Uterus (tissue), 3 donors: ENCODE measurements at regions not wholly inside any gene's neighbourhood (a gene's known extent, or its start where the extent isn't known, plus 50 kb on each side); places are given as distances from the start of the nearest gene placed in this dataset.

ENCODE experiments used
- DNase-seq, 2 donors: peaks; one replicate each; pipeline ENCODE4 v3.0.0-alpha.2; 2019 to 2020
- H3K27ac ChIP-seq, 2 donors: fragments of 200-600 bp; sonication (generic); 1 replicate in 1 of 2; 2 replicates in 1 of 2; pipeline ENCODE4 v1.5.1; 2016 to 2018
- H3K27me3 ChIP-seq, 2 donors: fragments of 200-600 bp; sonication (generic); one replicate each; pipeline ENCODE4 v1.5.1; 2018 to 2019; ENCODE audit warnings: control low read depth in 1 of 2
- H3K36me3 ChIP-seq, 2 donors: fragments of 200-600 bp; sonication (generic); one replicate each; pipeline ENCODE4 v1.5.1; 2019; ENCODE audit warnings: control low read depth in 1 of 2
- H3K4me1 ChIP-seq, 2 donors: fragments of 200-600 bp; sonication (generic); one replicate each; pipeline ENCODE4 v1.5.1; 2018 to 2019; ENCODE audit warnings: control low read depth in 1 of 2
- H3K4me3 ChIP-seq, 2 donors: fragments of 200-600 bp; sonication (generic); 1 replicate in 1 of 2; 2 replicates in 1 of 2; pipeline ENCODE4 v1.5.1; 2018 to 2019; ENCODE audit warnings: mild to moderate bottlenecking in 1 of 2
- H3K9me3 ChIP-seq, 2 donors: fragments of 200-600 bp; sonication (generic); one replicate each; pipeline ENCODE4 v1.5.1; 2019; ENCODE audit warnings: control low read depth in 1 of 2
- POLR2A ChIP-seq, 2 donors: fragments of 450-650 bp; IDR thresholded peaks; one replicate each; pipeline ENCODE4 v1.6.1; 2016; ENCODE audit warnings: antibody characterized with exemption in 2 of 2, mild to moderate bottlenecking in 1 of 2, moderate library complexity in 1 of 2
- intact Hi-C: fragments of 100-400 bp; cut with DNase I; formaldehyde crosslinking; loops from one replicate; pipeline ENCODE4 v1.15.1; 2023; ENCODE audit warnings: low total_unique reads
- TF ChIP-seq, protein P1 (sequence below), 4 experiments: fragments of 200-600 bp in 2 of 4; fragments of 450-650 bp in 2 of 4; sonication (generic) in 2 of 4; IDR thresholded peaks; one replicate each; pipeline ENCODE4 v1.5.1; 2016 to 2019; ENCODE audit warnings: antibody characterized with exemption in 4 of 4, mild to moderate bottlenecking in 2 of 4, moderate library complexity in 1 of 4
- donor health status: DM: yes; HTN: yes; CAD: no.

DNA sequence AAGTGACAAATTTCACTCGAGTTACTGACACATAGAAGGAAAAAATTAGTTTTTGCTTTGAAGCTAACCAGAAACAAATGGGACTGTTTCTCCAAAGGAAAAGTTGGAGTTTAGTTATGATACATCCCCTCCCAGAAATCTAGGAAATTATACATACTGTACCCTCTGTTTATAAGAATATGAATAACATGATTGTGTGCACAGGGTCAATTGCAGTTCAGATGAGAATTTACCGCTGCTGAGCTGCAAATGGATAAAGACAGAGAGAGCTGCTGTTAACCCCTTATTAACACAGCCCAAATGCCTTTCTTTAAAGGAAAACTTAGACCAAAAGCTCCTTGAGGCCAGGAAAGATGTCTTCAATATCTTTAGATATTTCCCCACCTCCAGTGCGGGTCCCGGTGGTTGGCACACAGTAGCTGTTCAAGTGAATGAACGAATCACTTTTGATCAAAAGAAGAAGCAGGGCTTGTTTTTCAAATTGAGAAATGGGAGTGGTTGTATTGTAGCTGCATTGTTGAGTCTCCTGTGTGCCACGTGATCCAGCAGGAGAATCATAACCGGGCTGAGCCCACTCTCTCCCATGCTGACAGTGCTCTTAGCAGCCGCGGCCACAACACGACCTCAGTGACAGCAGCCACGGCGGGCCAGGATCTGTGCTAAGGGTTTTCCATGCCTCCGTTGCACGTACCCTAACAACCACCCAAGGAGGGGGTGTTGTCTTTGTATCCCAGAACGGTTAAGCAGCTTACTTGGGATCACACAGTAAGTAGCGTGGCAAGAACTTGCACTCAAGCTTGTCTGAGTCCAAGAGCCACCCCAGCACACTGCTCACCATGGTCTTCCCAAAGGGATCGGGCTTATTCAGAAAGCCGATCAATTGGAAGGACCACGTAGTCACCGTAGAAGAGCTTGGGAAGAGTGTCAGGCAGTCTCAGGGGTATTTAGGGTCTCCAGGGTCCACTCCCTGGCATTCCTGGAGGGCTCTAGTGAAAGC is 53.5 kb upstream of the BMP6 start:
- no peak overlapping the region for H3K27ac ChIP-seq
- no peaks in the 10 kb centered on the region for H3K27me3 ChIP-seq
- DNase-seq = no peak
- H3K4me1 ChIP-seq = no peaks in the 10 kb centered on the region
- TF ChIP-seq, protein P1, sequence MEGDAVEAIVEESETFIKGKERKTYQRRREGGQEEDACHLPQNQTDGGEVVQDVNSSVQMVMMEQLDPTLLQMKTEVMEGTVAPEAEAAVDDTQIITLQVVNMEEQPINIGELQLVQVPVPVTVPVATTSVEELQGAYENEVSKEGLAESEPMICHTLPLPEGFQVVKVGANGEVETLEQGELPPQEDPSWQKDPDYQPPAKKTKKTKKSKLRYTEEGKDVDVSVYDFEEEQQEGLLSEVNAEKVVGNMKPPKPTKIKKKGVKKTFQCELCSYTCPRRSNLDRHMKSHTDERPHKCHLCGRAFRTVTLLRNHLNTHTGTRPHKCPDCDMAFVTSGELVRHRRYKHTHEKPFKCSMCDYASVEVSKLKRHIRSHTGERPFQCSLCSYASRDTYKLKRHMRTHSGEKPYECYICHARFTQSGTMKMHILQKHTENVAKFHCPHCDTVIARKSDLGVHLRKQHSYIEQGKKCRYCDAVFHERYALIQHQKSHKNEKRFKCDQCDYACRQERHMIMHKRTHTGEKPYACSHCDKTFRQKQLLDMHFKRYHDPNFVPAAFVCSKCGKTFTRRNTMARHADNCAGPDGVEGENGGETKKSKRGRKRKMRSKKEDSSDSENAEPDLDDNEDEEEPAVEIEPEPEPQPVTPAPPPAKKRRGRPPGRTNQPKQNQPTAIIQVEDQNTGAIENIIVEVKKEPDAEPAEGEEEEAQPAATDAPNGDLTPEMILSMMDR (IDR thresholded peaks at IDR 0.05) = no peak
- no peak for TF ChIP-seq POLR2A (IDR thresholded peaks at IDR 0.05)
- H3K9me3 ChIP-seq = no peaks in the 10 kb centered on the region
- intact Hi-C loops = no loop called here
- H3K36me3 ChIP-seq = no peaks in the 10 kb centered on the region
- H3K4me3 ChIP-seq = no peak overlapping the region

- no peak overlapping the region for H3K4me3 ChIP-seq
- no peaks in the 10 kb centered on the region for H3K4me1 ChIP-seq
- peak; percentile 19 to 30 for DNase-seq
- no peaks in the 10 kb centered on the region for H3K9me3 ChIP-seq
- no peaks in the 10 kb centered on the region for H3K27me3 ChIP-seq
- intact Hi-C loops = no loop called here
- TF ChIP-seq, protein P1 (IDR thresholded peaks at IDR 0.05) = no peak
- no peak for TF ChIP-seq POLR2A (IDR thresholded peaks at IDR 0.05)
- H3K36me3 ChIP-seq = no peaks in the 10 kb centered on the region
- no peak overlapping the region for H3K27ac ChIP-seq
Measured at GRCh38 chr6:7673063-7673536, 52.8 kb upstream of the BMP6 start.

DNA sequence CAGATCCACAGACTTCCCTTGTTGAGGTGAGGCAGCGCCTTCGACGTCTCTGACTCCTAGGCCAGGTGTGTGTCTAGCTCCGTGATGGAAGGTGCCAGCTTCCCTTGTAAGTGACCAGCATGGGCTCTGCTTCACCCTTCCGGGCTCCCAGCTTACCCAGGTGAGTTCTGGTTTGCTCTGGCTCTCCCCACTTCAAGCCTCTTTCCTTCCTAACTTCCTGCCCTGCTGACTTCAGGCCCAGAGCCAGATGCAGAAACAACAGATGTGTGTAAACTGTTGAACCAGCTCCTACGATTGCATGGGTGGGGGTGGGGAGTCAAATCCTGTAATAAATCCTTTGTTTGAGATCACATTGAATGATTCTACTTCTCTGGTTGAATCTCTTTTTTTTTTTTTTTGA is 51.6 kb upstream of the BMP6 start:
- no peak for DNase-seq
- H3K27me3 ChIP-seq = no peaks in the 10 kb centered on the region
- H3K4me3 ChIP-seq = no peak overlapping the region
- H3K36me3 ChIP-seq = no peaks in the 10 kb centered on the region
- intact Hi-C loops = no loop called here
- no peaks in the 10 kb centered on the region for H3K9me3 ChIP-seq
- no peak for TF ChIP-seq POLR2A (IDR thresholded peaks at IDR 0.05)
- TF ChIP-seq, protein P1 (IDR thresholded peaks at IDR 0.05) = no peak
- H3K27ac ChIP-seq = no peak overlapping the region
- no peaks in the 10 kb centered on the region for H3K4me1 ChIP-seq

DNA sequence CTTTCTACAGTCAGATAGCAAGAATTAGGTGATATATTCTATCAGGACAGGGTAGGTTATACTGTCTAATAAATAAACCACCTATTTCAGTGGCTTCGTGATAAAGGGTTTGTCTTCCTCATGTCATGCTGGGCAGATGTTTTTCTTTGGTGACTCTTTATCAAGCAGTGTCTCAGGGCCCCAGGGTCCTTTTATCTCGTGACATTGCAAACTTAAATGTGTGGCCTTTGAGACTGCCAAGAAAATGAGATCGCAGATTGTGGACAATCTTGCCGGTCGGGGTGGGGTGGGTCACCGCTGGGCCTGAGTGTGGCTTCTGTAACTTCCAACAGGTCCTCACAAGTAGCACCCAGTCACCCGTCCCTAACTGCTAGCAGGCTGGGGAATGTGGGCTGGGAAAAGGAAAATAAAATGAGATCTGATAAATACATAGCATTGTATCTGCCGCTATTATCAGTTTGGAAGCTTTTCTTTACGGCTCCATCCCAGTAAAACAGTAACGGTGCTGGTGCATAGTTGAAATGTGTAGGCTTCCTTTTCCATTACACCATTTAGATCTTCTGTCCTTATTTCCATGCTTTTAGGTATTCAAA is 50.5 kb upstream of the BMP6 start:
- H3K27ac ChIP-seq = no peak overlapping the region
- H3K36me3 ChIP-seq = no peaks in the 10 kb centered on the region
- intact Hi-C loops = no loop called here
- no peak for DNase-seq
- no peak overlapping the region for H3K4me3 ChIP-seq
- no peaks in the 10 kb centered on the region for H3K9me3 ChIP-seq
- no peaks in the 10 kb centered on the region for H3K4me1 ChIP-seq
- H3K27me3 ChIP-seq = no peaks in the 10 kb centered on the region
- TF ChIP-seq, protein P1 (IDR thresholded peaks at IDR 0.05) = no peak
- no peak for TF ChIP-seq POLR2A (IDR thresholded peaks at IDR 0.05)
